MCF 10A (cell line): ENCODE measurements at regions not wholly inside any gene's neighbourhood (a gene's known extent, or its start where the extent isn't known, plus 50 kb on each side); places are given as distances from the start of the nearest gene placed in this dataset.

Experiments used
- BruUV-seq: library from RNA; stranded (reverse); fragments of 400-500 nt; replicated peaks from 2 replicates; lab custom pipeline; 2021; lab: Mats Ljungman, UMichigan
- CTCF ChIA-PET: fragments of 300-600 bp; sonication (Branson Sonifier 250); formaldehyde crosslinking; extraction: SDS; loops from one replicate; lab custom pipeline; 2021; ENCODE audit warnings: antibody characterized with exemption, inconsistent platforms; lab: Yijun Ruan, JAX
- POLR2A ChIA-PET: fragments of 300-600, 350-650 bp; sonication (Branson Sonifier 250); formaldehyde crosslinking; extraction: SDS; loops from one replicate; lab custom pipeline; 2020; ENCODE audit warnings: antibody characterized with exemption, inconsistent platforms; lab: Yijun Ruan, JAX
- DNase-seq: peaks from one replicate; pipeline ENCODE4 v3.0.0-alpha.2; 2018; ENCODE audit not compliant: unreplicated experiment
- H3K27ac Mint-ChIP-seq: one replicate; pipeline ENCODE4 v1.8.0; 2022; ENCODE audit warnings: mild to moderate bottlenecking, low read depth, mixed read lengths; ENCODE audit not compliant: unreplicated experiment
- H3K27me3 Mint-ChIP-seq: one replicate; pipeline ENCODE4 v1.8.0; 2022; ENCODE audit warnings: mixed read lengths; ENCODE audit not compliant: insufficient read depth, unreplicated experiment
- H3K36me3 Mint-ChIP-seq: one replicate; pipeline ENCODE4 v1.8.0; 2022; ENCODE audit warnings: mild to moderate bottlenecking, moderate library complexity, mixed read lengths; ENCODE audit not compliant: insufficient read depth, unreplicated experiment
- H3K4me1 Mint-ChIP-seq: one replicate; pipeline ENCODE4 v1.8.0; 2022; ENCODE audit warnings: mixed read lengths; ENCODE audit not compliant: insufficient read depth, unreplicated experiment
- H3K4me3 Mint-ChIP-seq: one replicate; pipeline ENCODE4 v1.8.0; 2022; ENCODE audit warnings: mild to moderate bottlenecking, moderate library complexity, mixed read lengths; ENCODE audit not compliant: unreplicated experiment
- H3K9me3 Mint-ChIP-seq: one replicate; pipeline ENCODE4 v1.8.0; 2022; ENCODE audit warnings: mixed read lengths; ENCODE audit not compliant: unreplicated experiment
- CTCF ChIP-seq: fragments of 200-600 bp; IDR thresholded peaks from one replicate; pipeline ENCODE4 v1.8.0; 2022; ENCODE audit warnings: antibody characterized with exemption, mild to moderate bottlenecking; ENCODE audit not compliant: unreplicated experiment
- intact Hi-C: fragments of 100-400 bp; cut with micrococcal nuclease; formaldehyde crosslinking; loops from 2 replicates; pipeline ENCODE4 v1.14.1; 2022

- no peak overlapping the region for H3K4me3 Mint-ChIP-seq
- H3K27me3 Mint-ChIP-seq = no peaks in the 10 kb centered on the region
- intact Hi-C loops = no loop called here
- H3K27ac Mint-ChIP-seq = no peak overlapping the region
- no peaks in the 10 kb centered on the region for H3K4me1 Mint-ChIP-seq
- no TSS peak for BruUV-seq
- POLR2A ChIA-PET = no interaction called here
- H3K36me3 Mint-ChIP-seq = no peaks in the 10 kb centered on the region
- DNase-seq = no peak
- CTCF ChIA-PET = interaction anchor here (0.7 kb wide), 1 partner anchor 1412 kb away, joined by 3 read pairs; no protein-coding TSS in a partner anchor
- no peak for TF ChIP-seq CTCF
- no peaks in the 10 kb centered on the region for H3K9me3 Mint-ChIP-seq
Observed at GRCh38 chr6:8686077-8686476, 250.7 kb upstream of the SLC35B3 start.

DNA sequence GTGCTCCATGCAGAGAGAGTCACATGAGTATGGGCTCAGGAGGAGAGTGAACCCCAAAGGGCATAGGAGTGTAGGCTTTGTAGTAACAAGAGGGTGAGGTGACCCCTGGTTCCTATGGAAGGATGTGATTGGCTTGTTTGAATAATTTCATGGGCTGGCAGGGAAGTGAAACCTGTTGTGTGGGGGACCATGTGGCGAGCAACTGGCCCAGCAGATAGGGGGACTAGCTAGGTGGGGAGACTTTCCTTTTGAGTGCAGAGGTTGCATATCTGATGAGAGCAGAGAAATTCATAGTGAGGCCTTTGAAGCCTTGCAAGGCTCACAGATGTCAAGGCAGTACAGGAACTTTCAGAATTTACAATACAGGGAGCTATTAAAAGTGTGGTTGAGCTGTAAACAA is 247.9 kb upstream of the SLC35B3 start:
- intact Hi-C loops = no loop called here
- no peak for TF ChIP-seq CTCF
- POLR2A ChIA-PET = interaction anchor here (0.7 kb wide), 1 partner anchor 62 kb away, joined by 3 read pairs; no protein-coding TSS in a partner anchor
- no TSS peak for BruUV-seq
- no peak for DNase-seq
- CTCF ChIA-PET = interaction anchor here (0.5 to 0.7 kb wide), 3 partner anchors 285 to 1958 kb away, joined by 3 to 4 read pairs (median 3); no protein-coding TSS in a partner anchor
- Mint-ChIP-seq H3K4me3 (no peak overlapping the region), H3K27me3 (no peaks in the 10 kb centered on the region), H3K4me1 (no peaks in the 10 kb centered on the region), H3K36me3 (no peaks in the 10 kb centered on the region), H3K9me3 (no peaks in the 10 kb centered on the region), H3K27ac (no peak overlapping the region)

DNA sequence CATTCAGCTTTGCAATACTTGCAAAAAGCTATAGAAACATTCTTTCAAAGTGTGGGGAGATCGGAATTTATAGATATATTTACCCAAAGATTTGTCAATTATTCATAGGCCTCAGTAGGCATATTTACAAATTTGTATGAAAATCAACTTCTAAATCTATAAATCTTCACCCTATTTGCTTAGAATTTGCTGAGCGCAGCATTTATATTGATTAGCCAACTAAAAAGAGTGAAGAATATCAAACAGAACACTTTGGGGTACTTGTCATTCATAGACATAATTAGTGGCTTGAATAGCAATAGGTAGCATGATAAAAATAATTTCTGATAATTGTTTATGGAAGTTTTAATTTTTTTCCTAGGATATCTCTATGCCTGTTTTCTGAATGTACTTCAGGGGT is 244.5 kb upstream of the SLC35B3 start:
- H3K4me3 Mint-ChIP-seq = no peak overlapping the region
- intact Hi-C loops = no loop called here
- ChIA-PET CTCF (no interaction called here), POLR2A (interaction anchor here (0.7 kb wide), 1 partner anchor 41 kb away, joined by 6 read pairs; no protein-coding TSS in a partner anchor)
- TF ChIP-seq CTCF = no peak
- no peaks in the 10 kb centered on the region for H3K9me3 Mint-ChIP-seq
- no peaks in the 10 kb centered on the region for H3K27me3 Mint-ChIP-seq
- no TSS peak for BruUV-seq
- no peak for DNase-seq
- H3K27ac Mint-ChIP-seq = no peak overlapping the region
- H3K4me1 Mint-ChIP-seq = no peaks in the 10 kb centered on the region
- H3K36me3 Mint-ChIP-seq = no peaks in the 10 kb centered on the region

- H3K4me3 Mint-ChIP-seq = no peak overlapping the region
- intact Hi-C loops = no loop called here
- CTCF ChIA-PET = interaction anchor here (0.6 kb wide), 1 partner anchor 1174 kb away, joined by 3 read pairs; no protein-coding TSS in a partner anchor
- no peaks in the 10 kb centered on the region for H3K36me3 Mint-ChIP-seq
- TF ChIP-seq CTCF = no peak
- H3K27ac Mint-ChIP-seq = no peak overlapping the region
- no peaks in the 10 kb centered on the region for H3K4me1 Mint-ChIP-seq
- no peak for DNase-seq
- no peaks in the 10 kb centered on the region for H3K9me3 Mint-ChIP-seq
- no peaks in the 10 kb centered on the region for H3K27me3 Mint-ChIP-seq
- BruUV-seq = no TSS peak
- POLR2A ChIA-PET = no interaction called here
Observed at GRCh38 chr6:8678466-8678865, 243.1 kb upstream of the SLC35B3 start.
